ENCODE measurements at regions not wholly inside any gene's neighbourhood (a gene's known extent, or its start where the extent isn't known, plus 50 kb on each side); places are given as distances from the start of the nearest gene placed in this dataset.

DNA sequence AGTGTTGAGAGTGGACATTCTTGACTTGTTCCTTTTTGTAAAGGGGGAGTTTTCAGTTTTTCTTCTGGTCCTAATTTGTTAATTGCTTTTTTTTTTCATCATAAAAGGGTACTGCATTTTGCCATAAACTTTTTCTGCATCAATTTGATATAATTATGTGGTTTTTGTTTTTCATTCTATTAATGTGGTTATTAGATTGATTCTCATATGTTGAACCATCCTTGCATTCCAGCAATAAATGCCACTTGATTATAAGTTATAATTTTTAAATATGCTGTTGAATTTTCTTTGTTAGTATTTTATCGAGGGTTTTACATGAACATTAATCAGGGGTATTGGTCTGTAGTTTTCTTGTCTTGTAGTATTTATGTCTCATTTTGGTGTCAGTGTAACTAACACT is 87.2 kb upstream of the SMIM36 start:
- TF ChIP-seq POLR2AphosphoS5 (IDR thresholded peaks at IDR 0.05; ENCODE audit: low read depth, low read length) (no peak), TAF1 (IDR thresholded peaks at IDR 0.05; ENCODE audit: borderline replicate concordance, insufficient read depth, low read length) (no peak)
- TF ChIP-seq, protein P1, sequence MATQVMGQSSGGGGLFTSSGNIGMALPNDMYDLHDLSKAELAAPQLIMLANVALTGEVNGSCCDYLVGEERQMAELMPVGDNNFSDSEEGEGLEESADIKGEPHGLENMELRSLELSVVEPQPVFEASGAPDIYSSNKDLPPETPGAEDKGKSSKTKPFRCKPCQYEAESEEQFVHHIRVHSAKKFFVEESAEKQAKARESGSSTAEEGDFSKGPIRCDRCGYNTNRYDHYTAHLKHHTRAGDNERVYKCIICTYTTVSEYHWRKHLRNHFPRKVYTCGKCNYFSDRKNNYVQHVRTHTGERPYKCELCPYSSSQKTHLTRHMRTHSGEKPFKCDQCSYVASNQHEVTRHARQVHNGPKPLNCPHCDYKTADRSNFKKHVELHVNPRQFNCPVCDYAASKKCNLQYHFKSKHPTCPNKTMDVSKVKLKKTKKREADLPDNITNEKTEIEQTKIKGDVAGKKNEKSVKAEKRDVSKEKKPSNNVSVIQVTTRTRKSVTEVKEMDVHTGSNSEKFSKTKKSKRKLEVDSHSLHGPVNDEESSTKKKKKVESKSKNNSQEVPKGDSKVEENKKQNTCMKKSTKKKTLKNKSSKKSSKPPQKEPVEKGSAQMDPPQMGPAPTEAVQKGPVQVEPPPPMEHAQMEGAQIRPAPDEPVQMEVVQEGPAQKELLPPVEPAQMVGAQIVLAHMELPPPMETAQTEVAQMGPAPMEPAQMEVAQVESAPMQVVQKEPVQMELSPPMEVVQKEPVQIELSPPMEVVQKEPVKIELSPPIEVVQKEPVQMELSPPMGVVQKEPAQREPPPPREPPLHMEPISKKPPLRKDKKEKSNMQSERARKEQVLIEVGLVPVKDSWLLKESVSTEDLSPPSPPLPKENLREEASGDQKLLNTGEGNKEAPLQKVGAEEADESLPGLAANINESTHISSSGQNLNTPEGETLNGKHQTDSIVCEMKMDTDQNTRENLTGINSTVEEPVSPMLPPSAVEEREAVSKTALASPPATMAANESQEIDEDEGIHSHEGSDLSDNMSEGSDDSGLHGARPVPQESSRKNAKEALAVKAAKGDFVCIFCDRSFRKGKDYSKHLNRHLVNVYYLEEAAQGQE (IDR thresholded peaks at IDR 0.05; ENCODE audit: insufficient read depth in 1 of 2, low read depth in 2 of 2, low read length in 2 of 2): no peak
